ENCODE measurements at regions not wholly inside any gene's neighbourhood (a gene's known extent, or its start where the extent isn't known, plus 50 kb on each side); places are given as distances from the start of the nearest gene placed in this dataset.

DNA sequence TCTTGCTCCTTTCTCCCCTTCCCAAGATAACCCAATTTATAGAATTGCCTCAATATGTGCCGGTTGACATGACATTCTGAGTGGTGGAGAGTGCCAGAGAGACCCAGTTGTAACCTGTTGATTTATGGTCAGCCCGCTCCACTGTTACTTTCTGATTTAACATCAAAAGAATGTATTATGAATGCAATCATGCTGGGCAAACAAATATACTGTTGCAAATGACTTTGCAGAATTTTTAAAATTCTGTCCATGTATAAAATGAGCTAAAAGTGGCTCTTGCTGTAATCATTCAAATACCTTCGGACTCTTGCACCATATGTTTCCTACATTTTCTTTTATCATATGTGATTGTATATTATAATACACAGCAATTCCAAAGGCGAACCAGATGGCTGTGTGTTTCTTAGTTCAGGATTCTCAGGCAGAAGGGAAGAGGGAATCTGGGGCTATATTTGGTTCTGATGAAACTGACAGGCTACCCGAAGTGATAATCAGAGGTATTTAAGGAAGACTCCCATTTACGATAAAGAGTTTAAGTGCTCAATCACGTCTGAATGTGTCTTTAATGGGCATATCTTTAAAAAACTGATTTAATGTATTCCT lies 131.7 kb downstream of the CLCN4 start:
- no peak for DNase-seq (ENCODE audit: low read depth)

DNA sequence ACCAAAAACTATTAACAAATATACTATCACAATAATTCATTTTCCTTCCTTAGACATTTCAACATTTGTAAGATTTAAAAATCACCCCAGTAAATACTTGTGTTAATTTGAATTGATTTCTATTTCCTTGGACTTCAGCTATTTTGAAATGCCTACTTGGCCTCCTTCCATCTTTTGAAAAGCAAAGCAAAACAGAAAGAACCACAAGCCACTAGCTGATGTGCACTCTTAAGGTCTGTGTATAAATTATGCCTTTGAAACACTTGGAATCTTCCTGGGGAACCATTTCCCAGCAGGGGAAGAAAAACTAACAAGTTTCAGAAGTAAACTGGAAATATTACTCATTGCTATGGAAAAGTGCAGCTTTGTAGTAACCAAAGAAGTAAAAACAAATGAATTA lies 139.8 kb downstream of the CLCN4 start:
- peak; percentile 13 for DNase-seq (ENCODE audit: low read depth)

DNA sequence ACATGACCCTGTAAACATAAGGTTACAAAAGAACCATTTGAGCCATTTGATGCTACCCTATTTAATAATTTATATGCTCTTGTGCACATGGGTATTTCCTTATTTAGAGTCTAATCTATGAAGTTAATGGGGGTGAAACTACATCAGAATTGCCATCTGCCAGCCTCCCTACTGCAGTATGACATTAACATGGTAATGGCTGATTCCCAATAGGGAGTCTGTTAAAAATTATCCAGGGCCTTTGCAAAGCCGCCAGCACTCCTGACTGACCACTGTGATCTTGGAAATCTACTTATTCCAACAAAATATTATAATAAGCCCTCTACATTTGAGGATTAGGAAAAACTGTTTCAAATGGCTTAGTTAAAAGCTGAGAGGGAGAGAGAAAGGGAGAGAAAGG lies 153.7 kb downstream of the CLCN4 start:
- DNase-seq (ENCODE audit: low read depth): no peak

DNA sequence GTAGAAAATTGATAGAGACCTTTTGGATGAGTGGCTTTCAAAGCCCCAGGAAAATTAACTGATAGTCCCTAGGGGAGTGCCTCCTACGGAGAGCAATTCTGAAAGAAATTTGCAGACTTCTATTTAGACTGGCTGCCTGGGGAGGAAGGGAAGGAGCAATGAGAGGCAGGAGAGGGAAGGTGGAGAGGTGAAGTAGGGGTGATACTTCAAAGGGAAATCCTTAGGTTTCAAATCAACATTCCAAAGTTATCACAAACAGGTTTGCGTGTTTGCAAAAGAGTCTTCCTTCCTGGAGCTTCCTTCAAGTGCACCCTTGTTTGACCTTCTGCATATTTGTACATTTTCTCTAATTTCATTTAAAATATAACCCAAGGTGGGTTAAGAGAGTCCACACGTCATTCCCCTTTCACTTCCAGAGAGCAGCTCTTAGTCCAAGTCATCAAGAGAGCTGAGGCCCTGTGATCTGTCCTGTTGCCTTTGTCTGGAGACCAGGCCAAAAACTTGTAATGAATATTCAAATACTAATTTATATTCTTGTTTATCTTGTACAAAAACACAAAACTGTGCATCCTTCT lies 157.8 kb downstream of the CLCN4 start:
- no peak for DNase-seq (ENCODE audit: low read depth)

DNA sequence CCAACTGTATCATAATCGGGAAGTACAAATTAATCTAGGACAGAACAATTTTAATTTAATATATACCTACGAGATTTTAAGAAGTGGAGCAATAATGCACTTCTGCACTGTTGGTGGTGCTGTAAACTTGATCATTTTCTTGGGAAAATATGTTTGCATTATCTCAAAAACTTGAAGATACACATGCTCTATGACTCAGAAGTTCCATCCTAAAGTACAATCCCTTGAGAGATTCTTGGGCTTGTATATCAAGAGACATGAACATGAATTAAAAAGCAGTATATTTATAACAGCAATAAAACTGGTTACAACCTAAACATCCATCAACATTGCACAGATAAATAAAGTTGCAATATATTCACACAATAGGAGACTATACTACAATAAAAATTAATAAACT lies 168.8 kb downstream of the CLCN4 start:
- no peak for DNase-seq (ENCODE audit: low read depth)

DNA sequence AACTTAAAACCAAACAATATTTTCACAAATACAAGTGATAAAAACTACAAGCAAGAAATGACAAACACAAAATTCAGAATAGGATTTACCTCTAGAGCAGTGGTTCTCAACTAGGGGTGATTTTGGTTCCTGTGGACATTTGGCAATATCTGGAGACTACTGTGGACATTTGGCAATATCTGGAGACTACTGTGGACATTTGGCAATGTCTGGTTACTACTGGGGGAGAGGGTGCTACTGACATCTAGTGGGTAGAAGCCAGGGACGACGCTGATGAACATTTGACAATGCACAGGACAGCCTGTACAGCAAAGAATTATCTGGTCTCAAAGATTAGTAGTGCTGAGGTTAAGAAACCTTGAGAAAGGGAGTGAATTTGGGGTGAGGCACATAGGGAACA lies 169.8 kb downstream of the CLCN4 start:
- peak; percentile 55 for DNase-seq (ENCODE audit: low read depth)

DNA sequence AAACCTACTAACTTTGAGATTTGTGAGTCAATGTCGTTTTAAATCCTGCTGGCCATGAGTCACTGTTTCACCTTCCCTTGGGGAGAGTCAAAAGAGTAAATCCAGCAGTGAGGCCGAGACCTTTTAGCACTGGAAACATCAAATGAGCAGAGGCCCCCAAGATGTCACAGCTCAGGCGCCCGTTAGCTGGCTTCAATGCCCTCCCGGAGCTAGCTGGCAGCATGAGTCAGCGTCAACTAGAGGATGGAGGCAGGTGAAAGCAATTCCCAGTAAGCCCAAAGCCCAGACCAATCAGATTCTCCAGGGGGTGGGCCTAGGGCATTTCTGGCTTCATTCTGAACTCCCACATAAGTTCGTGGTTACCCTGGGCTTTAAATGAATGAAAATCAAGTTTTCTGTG lies 170.9 kb downstream of the CLCN4 start:
- DNase-seq (ENCODE audit: low read depth): peak; percentile 46

DNA sequence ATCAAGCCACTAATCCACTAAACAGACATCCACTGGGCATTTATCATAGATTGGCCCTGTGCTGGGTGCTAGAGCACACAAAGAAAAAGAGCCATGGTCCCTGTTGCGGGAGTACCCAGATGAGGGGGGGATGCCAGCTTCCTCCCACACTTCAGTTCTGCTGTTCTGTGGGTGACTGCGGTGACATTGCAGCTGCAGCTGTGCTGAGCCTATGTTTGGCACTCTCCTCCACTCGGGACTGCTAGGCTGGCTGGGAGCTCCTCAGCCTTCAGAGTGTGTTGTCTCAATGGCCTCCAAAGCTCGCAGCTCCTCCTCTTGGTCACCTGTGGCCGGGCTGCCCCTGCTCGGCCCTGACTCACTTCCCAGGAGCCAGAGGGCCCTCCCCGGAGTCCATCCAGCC lies 173.2 kb downstream of the CLCN4 start:
- DNase-seq (ENCODE audit: low read depth): no peak

DNA sequence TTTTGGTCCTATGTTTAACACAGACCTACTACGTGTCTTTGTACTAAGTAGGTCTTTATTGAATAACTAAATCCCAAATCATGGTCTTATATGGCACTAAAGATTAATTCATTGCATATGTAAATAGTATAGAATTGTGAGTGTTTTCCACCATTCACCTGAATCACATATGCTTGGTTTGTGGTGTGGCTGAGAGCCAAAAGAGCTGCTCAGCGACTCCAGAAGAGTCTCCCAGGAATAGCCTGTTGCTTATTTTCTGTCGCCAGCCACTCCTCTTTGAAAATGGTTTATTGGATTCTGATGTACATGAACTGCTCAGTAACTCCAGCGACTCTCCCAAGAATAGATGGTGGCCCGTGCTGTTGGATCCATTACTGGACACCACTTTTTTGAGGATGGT lies 184.5 kb downstream of the CLCN4 start:
- DNase-seq (ENCODE audit: low read depth): peak; percentile 8

DNA sequence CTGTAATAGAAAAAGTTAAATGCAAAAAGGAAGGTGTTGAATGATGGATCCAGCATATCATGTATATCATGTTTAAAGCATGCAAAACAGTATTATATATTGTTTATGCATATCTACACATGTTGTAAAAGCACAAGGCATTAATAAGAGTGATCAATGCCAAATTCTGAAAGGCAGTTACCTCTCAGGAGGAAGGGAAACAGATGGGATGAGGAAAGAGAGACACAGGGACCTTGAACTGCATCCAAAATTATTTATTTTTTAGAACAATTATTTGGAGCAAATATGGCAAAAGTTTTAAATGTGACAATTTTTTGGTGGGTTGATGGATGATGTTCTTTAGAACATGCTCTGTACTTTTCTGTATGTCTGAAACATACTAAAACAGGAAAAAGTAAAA lies 193.4 kb downstream of the CLCN4 start:
- no peak for DNase-seq (ENCODE audit: low read depth)

DNA sequence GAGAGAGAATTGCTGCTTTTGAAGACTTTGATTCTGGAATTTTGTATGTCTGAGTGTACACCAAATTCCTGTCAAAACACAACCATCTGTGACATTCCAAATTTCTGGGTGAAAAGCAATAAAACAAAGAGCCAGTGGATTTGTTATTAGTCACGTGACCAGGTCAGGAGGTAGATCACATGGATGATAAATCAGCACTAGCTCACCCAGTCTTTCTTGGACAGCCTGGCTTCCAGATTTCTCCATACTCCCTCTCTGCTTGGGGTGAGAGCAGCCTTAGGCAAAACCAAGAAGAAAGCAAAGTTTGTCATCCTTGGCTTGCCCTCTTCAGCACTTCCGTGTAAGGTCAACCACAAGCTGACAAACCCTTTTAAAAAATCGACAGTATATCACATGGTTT lies 194.2 kb downstream of the CLCN4 start:
- DNase-seq (ENCODE audit: low read depth): peak; percentile 90

DNA sequence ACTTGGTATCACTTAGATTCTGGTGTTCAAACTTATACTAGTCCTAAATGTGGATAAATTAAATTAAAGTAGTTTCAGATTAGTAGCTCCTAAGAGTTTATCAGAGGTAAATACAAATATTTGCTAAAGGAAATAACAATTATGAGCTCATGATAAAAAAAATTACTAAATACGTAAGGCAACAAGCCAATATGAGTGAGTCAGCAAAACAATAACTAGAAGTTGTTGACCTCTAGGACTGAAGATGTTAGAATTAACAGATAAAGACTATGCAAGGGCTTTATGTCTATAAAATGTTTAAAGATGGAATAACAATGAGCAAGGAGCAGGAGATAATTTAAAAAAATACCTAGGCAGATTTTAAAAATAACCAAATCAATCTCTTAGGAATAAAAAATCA lies 195.8 kb downstream of the CLCN4 start:
- DNase-seq (ENCODE audit: low read depth): no peak

DNA sequence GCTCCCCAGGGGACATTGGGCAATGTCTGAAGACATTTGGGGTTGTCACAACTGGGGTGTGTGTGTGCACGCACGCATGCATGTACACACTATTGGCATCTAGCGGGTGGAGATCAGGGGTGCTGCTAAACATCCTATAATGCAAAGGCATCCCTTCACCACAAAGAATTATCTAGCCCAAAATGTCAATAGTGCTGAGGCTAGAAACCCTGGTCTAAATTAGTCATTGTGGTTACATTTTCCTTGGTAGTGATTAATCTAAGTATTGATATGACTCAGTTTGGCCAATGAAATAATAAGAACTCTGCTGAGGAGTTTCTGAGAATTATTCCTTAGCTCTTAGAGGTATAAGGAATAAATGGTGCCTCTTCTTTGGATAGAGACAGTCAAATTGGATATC lies 200.2 kb downstream of the CLCN4 start:
- peak; percentile 9 for DNase-seq (ENCODE audit: low read depth)

DNA sequence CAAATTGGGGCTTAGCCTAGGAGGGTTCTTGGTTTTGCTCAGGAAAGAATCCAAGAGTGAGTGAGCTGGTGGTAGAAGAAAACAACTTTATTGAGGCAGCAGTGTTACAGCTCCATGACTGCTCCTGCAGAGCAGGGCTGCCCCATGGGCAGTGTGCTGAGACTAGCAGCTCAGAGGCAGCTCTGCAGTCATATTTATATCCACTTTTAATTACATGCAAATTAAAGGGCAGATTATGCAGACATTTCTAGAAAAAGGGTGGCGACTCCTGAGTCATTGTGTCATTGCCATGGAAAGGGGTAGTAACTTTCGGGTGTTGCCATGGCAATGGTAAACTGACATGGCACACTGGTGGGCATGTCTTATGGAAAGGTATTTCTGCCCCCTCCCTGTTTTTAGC lies 202.2 kb downstream of the CLCN4 start:
- DNase-seq (ENCODE audit: low read depth): no peak

DNA sequence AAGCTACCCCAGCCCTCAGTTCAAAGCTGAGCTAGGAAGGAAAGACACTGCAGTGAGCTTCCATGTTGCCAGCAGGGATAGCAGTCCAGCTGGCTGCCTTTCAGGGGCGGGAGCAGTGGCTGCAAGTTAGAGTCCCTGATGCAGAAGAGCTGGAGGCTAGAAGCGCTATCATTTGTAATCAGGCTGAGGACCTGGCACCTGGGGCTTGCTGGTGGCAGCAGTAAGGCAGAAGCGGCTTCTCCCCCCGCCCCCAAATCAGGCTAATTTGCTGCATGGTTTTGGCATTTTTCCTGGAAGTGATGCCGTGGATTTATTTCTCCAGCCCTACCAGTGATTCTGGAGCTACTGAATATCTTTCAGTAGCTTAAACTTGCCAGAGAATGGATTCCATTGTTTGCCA lies 203.3 kb downstream of the CLCN4 start:
- DNase-seq (ENCODE audit: low read depth): peak; percentile 19

DNA sequence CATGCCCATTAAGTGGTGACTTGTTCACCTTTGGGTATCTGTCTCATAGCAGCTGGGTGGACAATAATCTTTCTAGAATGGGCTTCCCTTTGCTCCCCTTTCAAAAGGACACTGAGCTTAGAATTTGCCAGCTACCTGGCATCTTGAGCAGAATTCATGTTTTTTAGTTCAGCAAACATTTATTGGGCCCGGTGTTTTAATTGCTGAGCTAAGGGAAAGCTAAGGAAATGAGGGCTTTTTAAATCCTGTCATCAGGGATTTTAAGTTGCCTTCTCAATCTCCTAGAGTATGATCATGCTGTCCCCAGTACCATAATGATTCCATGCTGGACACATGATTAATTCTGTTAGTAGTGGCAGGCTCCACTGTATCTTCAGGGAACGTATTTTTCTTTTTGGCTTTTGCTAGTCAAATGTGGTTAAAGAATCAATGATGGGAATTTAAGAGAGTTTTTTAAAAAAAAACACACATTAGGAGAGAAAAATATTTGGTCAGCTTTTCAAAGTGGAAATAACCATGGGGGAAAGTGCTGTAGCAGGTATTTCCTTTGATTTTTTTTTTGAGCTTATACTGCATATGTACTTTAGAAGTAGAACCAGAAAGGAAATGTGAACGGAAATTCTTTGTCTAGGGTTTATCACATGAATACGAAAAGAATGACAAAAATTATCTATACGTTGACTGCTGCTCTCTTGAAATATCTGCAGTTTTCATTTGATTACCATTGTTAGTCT lies 208.9 kb downstream of the CLCN4 start:
- DNase-seq (ENCODE audit: low read depth): no peak

DNA sequence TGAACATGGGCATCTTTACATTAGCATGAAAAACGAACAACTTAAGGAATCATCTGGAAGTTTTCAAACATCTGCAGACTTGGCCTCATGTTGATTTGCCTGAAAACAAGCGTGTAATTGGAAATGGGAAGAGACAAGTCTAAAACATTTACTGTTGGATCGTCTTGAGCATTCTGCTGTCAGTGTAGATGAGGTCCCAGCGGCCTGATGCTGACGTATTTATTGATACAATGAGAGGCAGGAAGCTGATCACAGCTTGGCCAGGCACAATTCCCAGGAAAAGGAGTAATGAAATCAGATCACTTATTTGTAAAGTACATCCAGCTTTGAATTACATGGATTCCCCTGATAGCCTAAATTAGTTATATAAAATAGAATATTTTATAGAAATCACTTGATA lies 210.6 kb downstream of the CLCN4 start:
- no peak for DNase-seq (ENCODE audit: low read depth)

DNA sequence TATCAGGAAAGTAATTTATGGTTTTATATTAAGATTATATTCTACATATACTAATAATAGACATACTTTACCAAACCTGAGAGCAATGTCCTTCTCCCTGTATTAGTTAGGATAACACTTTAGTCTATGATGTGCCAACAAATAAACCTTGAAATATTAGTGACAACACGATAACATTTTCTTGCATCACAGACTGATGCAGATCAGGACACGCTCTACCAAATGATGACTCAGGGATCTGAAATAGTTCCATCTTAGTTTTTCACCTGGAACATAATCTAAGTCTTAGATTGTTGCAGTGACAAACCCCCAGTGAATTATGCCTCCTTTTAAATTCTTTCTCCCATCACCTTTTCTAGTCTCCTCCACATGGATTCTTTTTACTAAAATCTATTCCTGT lies 214.2 kb downstream of the CLCN4 start:
- no peak for DNase-seq (ENCODE audit: low read depth)

DNA sequence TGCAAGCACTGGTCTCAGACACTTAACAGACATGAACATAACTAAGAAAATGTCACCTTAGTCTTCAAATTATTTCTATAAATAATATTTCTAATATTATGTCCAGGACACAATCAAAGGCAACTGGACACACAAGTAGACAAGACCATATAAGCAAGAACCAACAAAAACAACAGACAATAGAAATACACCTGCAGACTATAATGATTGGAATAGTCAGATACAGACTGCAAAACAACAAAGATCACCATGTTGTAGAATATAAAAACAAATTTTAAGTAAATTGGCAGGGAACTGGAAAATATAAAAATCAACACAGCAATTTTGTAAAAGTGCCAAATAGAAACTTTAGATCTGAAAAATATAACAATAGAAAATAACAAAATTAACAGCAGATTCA lies 220.7 kb downstream of the CLCN4 start:
- DNase-seq (ENCODE audit: low read depth): no peak

DNA sequence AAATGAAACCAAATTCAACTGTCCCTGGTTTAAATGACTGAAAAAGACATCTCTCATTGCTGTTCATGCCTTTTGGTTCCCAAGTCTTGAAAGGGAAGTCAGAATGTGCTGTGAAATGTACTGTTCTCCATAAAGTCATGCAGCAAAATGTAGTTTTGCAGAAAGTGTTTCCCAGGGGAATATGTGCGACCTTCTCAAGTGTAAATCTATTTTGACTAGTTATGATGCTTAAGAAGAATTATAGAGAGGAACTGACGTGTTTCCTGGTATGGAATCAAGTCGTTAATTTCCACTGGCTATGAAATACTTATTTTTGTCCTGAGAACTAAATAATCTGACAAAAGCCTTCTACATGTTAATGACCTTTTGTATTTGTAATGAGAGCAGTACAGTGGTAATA lies 223.1 kb downstream of the CLCN4 start:
- no peak for DNase-seq (ENCODE audit: low read depth)

DNA sequence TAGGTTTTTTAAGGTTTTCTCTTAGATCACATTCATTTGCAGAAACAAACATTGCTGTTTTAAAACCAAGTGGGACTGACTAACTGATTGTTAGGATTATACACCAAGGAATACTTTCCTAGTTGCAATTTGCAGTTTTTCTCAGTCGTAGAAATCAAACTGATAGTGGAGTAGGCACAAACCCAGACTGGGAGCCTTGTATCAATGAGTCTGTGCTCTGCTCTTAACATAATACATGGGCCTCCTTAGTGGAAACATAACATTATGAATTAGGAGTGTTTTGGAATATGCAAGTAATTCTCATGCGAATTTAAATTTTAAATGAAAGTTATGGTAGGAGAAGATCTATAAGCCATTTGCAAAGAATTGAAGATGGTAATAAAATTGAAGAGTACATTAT lies 223.5 kb downstream of the CLCN4 start:
- DNase-seq (ENCODE audit: low read depth): no peak

DNA sequence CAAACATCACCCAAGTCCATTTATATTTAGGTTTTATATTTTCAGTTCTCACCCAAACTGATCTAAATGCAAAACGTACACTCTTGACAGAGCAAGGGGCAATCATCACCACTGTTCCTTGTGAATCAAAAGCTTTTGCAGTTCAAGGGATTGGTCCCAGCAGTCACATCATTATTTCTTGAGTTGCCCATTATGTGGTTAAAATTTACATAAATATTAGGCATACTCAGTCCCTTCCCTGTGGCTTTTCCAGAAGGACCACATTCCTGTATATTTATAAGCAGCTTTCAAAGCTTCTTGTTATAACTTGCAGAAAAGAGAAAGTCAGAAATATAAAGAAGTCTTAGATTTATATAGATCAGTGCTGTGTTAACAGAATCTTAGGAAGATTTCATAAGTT lies 224.4 kb downstream of the CLCN4 start:
- no peak for DNase-seq (ENCODE audit: low read depth)

DNA sequence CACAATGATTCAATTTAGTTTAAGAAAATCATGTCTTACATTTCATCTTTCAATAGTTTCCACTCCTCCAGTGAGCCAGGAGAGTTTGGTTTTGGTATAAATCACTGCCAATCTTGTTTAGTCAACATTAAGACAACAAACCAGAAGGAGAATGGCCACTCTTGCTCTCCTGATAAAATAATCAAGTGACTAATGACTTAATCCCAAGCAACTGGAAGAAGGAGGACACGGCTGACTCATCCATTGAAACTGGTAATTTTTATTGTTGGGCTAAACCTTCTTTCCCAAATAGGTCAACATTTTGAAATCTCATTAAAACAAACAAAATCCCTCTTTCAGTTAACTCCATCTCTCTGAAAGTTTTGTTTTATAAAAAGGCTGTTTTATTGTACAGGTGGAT lies 230.2 kb downstream of the CLCN4 start:
- DNase-seq (ENCODE audit: low read depth): peak; percentile 4

DNA sequence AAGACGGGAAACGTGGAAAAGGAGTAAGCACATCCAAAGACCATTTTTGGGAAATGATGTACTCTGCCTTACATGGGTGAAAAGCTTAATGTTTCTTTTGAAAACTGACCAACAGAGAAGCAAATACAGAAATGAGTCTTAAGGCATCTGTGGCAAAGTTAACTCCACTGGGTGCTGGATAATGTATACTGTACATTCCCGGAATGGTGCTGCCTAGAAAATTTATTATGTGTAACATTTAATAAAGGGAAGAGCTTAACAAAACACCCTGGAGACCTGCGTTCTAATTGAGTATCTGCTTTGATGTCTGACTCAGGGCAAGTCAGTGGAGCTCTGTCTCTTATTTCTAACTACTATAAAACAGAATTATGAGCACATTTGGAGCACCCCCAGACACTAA lies 230.2 kb downstream of the MID1 start:
- DNase-seq (ENCODE audit: low read depth): no peak

Data from RPMI7951 (cell line).